DOHH2 (cell line): ENCODE measurements at regions not wholly inside any gene's neighbourhood (a gene's known extent, or its start where the extent isn't known, plus 50 kb on each side); places are given as distances from the start of the nearest gene placed in this dataset.

Experiments used
- H3F3A ChIP-seq: fragments of 200-600 bp; sonication (generic), shearing (Covaris generic); 2 replicates; pipeline ENCODE4 v1.6.0; 2016; ENCODE audit warnings: antibody characterized with exemption, mild to moderate bottlenecking; ENCODE audit not compliant: control insufficient read depth, insufficient read depth
- H3K27ac ChIP-seq: fragments of 200-600 bp; sonication (generic); 2 replicates; pipeline ENCODE4 v1.5.1; 2014; ENCODE audit warnings: low read depth, mild to moderate bottlenecking, low read length, moderate library complexity
- H3K27me3 ChIP-seq: fragments of 200-600 bp; sonication (generic); 2 replicates; pipeline ENCODE4 v1.6.1; 2014; ENCODE audit warnings: mild to moderate bottlenecking, low read length, mixed read lengths; ENCODE audit not compliant: control insufficient read depth
- H3K36me3 ChIP-seq: fragments of 200-600 bp; sonication (generic); 2 replicates; pipeline ENCODE4 v1.6.1; 2014; ENCODE audit warnings: mild to moderate bottlenecking, low read length, moderate library complexity, mixed read lengths; ENCODE audit not compliant: control insufficient read depth
- H3K4me1 ChIP-seq: fragments of 200-600 bp; sonication (generic); 2 replicates; pipeline ENCODE4 v1.6.1; 2014; ENCODE audit warnings: mild to moderate bottlenecking, low read length, mixed read lengths; ENCODE audit not compliant: control insufficient read depth
- H3K4me2 ChIP-seq: fragments of 200-600 bp; sonication (generic); 2 replicates; pipeline ENCODE4 v1.6.0; 2014; ENCODE audit warnings: mild to moderate bottlenecking, low read length, moderate library complexity
- H3K4me3 ChIP-seq: fragments of 200-600 bp; sonication (generic); 2 replicates; pipeline ENCODE4 v1.5.1; 2014; ENCODE audit warnings: mild to moderate bottlenecking, low read length, mixed read lengths
- H3K79me2 ChIP-seq: fragments of 200-600 bp; sonication (generic); 2 replicates; pipeline ENCODE4 v1.6.1; 2014; ENCODE audit warnings: mild to moderate bottlenecking, low read length, mixed read lengths; ENCODE audit not compliant: control insufficient read depth
- H3K9me2 ChIP-seq: fragments of 200-600 bp; sonication (generic); replicated peaks from 2 replicates; pipeline ENCODE4 v1.6.1; 2014; ENCODE audit warnings: mild to moderate bottlenecking, low read length, mixed read lengths; ENCODE audit not compliant: control insufficient read depth
- H3K9me3 ChIP-seq: fragments of 200-600 bp; sonication (generic); 2 replicates; pipeline ENCODE4 v1.6.1; 2014; ENCODE audit warnings: antibody characterized with exemption, low read length, mixed read lengths; ENCODE audit not compliant: control insufficient read depth, insufficient read depth
- H4K20me1 ChIP-seq: fragments of 200-600 bp; sonication (generic); 2 replicates; pipeline ENCODE4 v1.6.0; 2014; ENCODE audit warnings: low read depth, mild to moderate bottlenecking, antibody characterized with exemption, low read length, moderate library complexity; ENCODE audit not compliant: control insufficient read depth, insufficient read depth
- CTCF ChIP-seq: fragments of 200-600 bp; sonication (generic); IDR thresholded peaks from one replicate; pipeline ENCODE4 v1.5.1; 2014; ENCODE audit warnings: antibody characterized with exemption, mild to moderate bottlenecking, low read depth, low read length; ENCODE audit not compliant: poor library complexity, severe bottlenecking
- EZH2phosphoT487 ChIP-seq: fragments of 200-600 bp; sonication (generic); IDR thresholded peaks from 2 replicates; pipeline ENCODE4 v1.6.1; 2017; ENCODE audit warnings: borderline replicate concordance, mild to moderate bottlenecking, antibody characterized with exemption, low read length, moderate library complexity, mixed read lengths

GRCh38 chr13:29987340-29987739 lies 136.9 kb upstream of the UBL3 start:
- H3K27ac ChIP-seq, result no peak overlapping the region
- no peaks in the 10 kb centered on the region; the same call in 1 of the 2 replicates for H3K27me3 ChIP-seq
- no peak overlapping the region for H3K4me3 ChIP-seq
- H4K20me1 ChIP-seq, result no peaks in the 10 kb centered on the region
- no peaks in the 10 kb centered on the region for H3F3A ChIP-seq
- no peaks in the 10 kb centered on the region for H3K9me2 ChIP-seq
- TF ChIP-seq EZH2phosphoT487 (no peak), CTCF (no peak)
- H3K79me2 ChIP-seq, result no peaks in the 10 kb centered on the region
- no peaks in the 10 kb centered on the region for H3K9me3 ChIP-seq
- H3K4me1 ChIP-seq, result no peaks in the 10 kb centered on the region
- no peaks in the 10 kb centered on the region for H3K36me3 ChIP-seq
- no peak overlapping the region for H3K4me2 ChIP-seq

GRCh38 chr13:29980339-29980738 lies 129.9 kb upstream of the UBL3 start:
- no peak overlapping the region for H3K4me2 ChIP-seq
- H3K79me2 ChIP-seq, result no peaks in the 10 kb centered on the region
- no peaks in the 10 kb centered on the region for H4K20me1 ChIP-seq
- H3K9me2 ChIP-seq, result no peaks in the 10 kb centered on the region
- no peaks in the 10 kb centered on the region for H3K9me3 ChIP-seq
- H3K27ac ChIP-seq, result no peak overlapping the region
- TF ChIP-seq EZH2phosphoT487 (no peak), CTCF (no peak)
- no peak overlapping the region for H3K4me3 ChIP-seq
- H3K27me3 ChIP-seq, result no peaks in the 10 kb centered on the region; the same call in 1 of the 2 replicates
- no peaks in the 10 kb centered on the region for H3K4me1 ChIP-seq
- H3F3A ChIP-seq, result no peaks in the 10 kb centered on the region
- no peaks in the 10 kb centered on the region for H3K36me3 ChIP-seq

- H3K4me1 ChIP-seq, result no peaks in the 10 kb centered on the region
- H3K4me3 ChIP-seq, result no peak overlapping the region
- no peaks in the 10 kb centered on the region for H3K9me2 ChIP-seq
- no peaks in the 10 kb centered on the region for H3K79me2 ChIP-seq
- no peaks in the 10 kb centered on the region for H4K20me1 ChIP-seq
- H3F3A ChIP-seq, result no peaks in the 10 kb centered on the region
- H3K9me3 ChIP-seq, result no peaks in the 10 kb centered on the region
- no peak overlapping the region for H3K27ac ChIP-seq
- no peaks in the 10 kb centered on the region; the same call in 1 of the 2 replicates for H3K27me3 ChIP-seq
- no peak overlapping the region for H3K4me2 ChIP-seq
- no peak for TF ChIP-seq CTCF
- no peak for TF ChIP-seq EZH2phosphoT487
- H3K36me3 ChIP-seq, result no peaks in the 10 kb centered on the region
Measured at GRCh38 chr13:29978211-29978610, 127.8 kb upstream of the UBL3 start.
